C4-2B (cell line): ENCODE measurements at regions not wholly inside any gene's neighbourhood (a gene's known extent, or its start where the extent isn't known, plus 50 kb on each side); places are given as distances from the start of the nearest gene placed in this dataset.

Experiments
- CTCF ChIP-seq: fragments of 450-650 bp; conservative IDR thresholded peaks from 2 replicates; pipeline ENCODE4 v1.5.1; 2017; ENCODE audit warnings: mild to moderate bottlenecking
- ZFX ChIP-seq: fragments of 450-650 bp; IDR thresholded peaks from 2 replicates; pipeline ENCODE4 v1.6.1; 2017

DNA sequence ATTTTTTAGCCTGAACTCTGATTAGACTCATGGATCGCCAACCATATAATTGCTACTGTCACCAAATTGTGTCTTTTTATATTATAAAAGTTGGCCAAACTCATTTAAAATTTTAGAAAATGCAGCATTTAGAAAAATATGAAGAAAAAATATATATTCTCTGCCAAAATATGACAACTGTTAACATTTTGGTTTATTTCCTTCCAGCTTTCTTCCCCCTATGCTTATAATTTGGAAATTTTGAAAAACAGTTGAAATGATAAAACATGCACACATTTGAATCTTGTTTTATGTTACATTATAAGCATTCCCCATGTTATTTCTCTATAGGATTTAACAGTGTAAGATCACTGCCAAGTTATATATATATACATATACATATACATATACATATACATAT lies 1112.8 kb downstream of the TUSC7 start:
- no peak for TF ChIP-seq CTCF
- no peak for TF ChIP-seq ZFX
